Testis (tissue), 2 donors: ENCODE measurements at regions not wholly inside any gene's neighbourhood (a gene's known extent, or its start where the extent isn't known, plus 50 kb on each side); places are given as distances from the start of the nearest gene placed in this dataset.

Source experiments
- DNase-seq: peaks from one replicate; pipeline ENCODE4 v3.0.0-alpha.2; 2019
- H3K27ac ChIP-seq, 2 donors: fragments of 200-600 bp; sonication (generic); one replicate each; pipeline ENCODE4 v1.5.1; 2019
- H3K27me3 ChIP-seq: fragments of 200-600 bp; sonication (generic); one replicate; pipeline ENCODE4 v1.5.1; 2019
- H3K36me3 ChIP-seq: fragments of 200-600 bp; sonication (generic); one replicate; pipeline ENCODE4 v1.5.1; 2017; ENCODE audit warnings: low read depth; ENCODE audit errors: missing control alignments
- H3K4me1 ChIP-seq: fragments of 200-600 bp; sonication (generic); one replicate; pipeline ENCODE4 v1.5.1; 2019
- H3K4me3 ChIP-seq, 2 donors: fragments of 200-600 bp; sonication (generic); one replicate each; pipeline ENCODE4 v1.5.1; 2017 to 2019
- H3K9me3 ChIP-seq: fragments of 200-600 bp; sonication (generic); one replicate; pipeline ENCODE4 v1.5.1; 2017
- POLR2A ChIP-seq: fragments of 450-650 bp; IDR thresholded peaks from one replicate; pipeline ENCODE4 v1.6.1; 2017; ENCODE audit warnings: antibody characterized with exemption, mild to moderate bottlenecking, moderate library complexity
- WGBS, 2 donors: methylation state at CpG; one replicate each; pipeline ENCODE4 v1.1.5; 2018; 5-methylcytosine and 5-hydroxymethylcytosine counted together
- intact Hi-C: fragments of 100-400 bp; cut with DNase I; formaldehyde crosslinking; loops from one replicate; pipeline ENCODE4 v1.15.1; 2023; ENCODE audit warnings: low total_unique reads
- TF ChIP-seq, protein P1 (sequence below), 3 experiments: fragments of 450-650 bp in 2 of 3; fragments of 200-600 bp in 1 of 3; sonication (generic) in 1 of 3; IDR thresholded peaks; one replicate each; pipeline ENCODE4 v1.5.1; 2016 to 2019; ENCODE audit warnings: antibody characterized with exemption in 3 of 3, mild to moderate bottlenecking in 2 of 3, moderate library complexity in 1 of 3

DNA sequence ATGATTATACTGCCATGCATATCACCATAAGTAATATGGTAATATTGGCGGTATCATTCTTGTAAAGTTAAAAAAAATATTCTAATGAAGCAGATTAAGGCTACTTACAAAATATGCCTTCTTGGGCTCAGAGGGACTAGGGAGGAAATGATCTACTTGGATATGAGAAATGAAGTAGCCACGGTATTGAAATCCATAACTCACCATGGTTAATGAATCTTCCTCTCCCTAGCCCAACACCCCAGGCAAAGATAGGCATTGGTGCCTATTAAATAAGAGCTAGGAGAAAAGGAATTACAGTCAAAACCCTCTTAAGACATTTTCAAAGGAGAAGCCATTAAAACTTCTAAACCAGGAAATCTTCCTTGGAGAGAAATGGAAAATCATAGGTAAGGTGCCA, 280.5 kb downstream of the TFAP2B start:
- Histone ChIP-seq H3K36me3 (no peaks in the 10 kb centered on the region), H3K4me3 (no peak overlapping the region), H3K27me3 (no peaks in the 10 kb centered on the region), H3K4me1 (no peaks in the 10 kb centered on the region), H3K9me3 (no peaks in the 10 kb centered on the region), H3K27ac (no peak overlapping the region)
- WGBS, 2 donors = 87 to 89% methylated on average over 2 of the region's 2 CpGs
- DNase-seq = no peak
- intact Hi-C loops = no loop called here
- no peak for TF ChIP-seq POLR2A
- TF ChIP-seq, protein P1, sequence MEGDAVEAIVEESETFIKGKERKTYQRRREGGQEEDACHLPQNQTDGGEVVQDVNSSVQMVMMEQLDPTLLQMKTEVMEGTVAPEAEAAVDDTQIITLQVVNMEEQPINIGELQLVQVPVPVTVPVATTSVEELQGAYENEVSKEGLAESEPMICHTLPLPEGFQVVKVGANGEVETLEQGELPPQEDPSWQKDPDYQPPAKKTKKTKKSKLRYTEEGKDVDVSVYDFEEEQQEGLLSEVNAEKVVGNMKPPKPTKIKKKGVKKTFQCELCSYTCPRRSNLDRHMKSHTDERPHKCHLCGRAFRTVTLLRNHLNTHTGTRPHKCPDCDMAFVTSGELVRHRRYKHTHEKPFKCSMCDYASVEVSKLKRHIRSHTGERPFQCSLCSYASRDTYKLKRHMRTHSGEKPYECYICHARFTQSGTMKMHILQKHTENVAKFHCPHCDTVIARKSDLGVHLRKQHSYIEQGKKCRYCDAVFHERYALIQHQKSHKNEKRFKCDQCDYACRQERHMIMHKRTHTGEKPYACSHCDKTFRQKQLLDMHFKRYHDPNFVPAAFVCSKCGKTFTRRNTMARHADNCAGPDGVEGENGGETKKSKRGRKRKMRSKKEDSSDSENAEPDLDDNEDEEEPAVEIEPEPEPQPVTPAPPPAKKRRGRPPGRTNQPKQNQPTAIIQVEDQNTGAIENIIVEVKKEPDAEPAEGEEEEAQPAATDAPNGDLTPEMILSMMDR (IDR thresholded peaks at IDR 0.05) = no peak

GRCh38 chr6:51105357-51105756, 286.7 kb downstream of the TFAP2B start:
- H3K36me3 ChIP-seq = no peaks in the 10 kb centered on the region
- H3K4me3 ChIP-seq = no peak overlapping the region
- WGBS, 2 donors = 85 to 92% methylated on average over 1 of the region's 1 CpG
- TF ChIP-seq, protein P1 (IDR thresholded peaks at IDR 0.05) = no peak
- no peak for TF ChIP-seq POLR2A
- DNase-seq = no peak
- H3K9me3 ChIP-seq = no peaks in the 10 kb centered on the region
- H3K4me1 ChIP-seq = no peaks in the 10 kb centered on the region
- no peak overlapping the region for H3K27ac ChIP-seq
- H3K27me3 ChIP-seq = no peaks in the 10 kb centered on the region
- intact Hi-C loops = no loop called here

DNA sequence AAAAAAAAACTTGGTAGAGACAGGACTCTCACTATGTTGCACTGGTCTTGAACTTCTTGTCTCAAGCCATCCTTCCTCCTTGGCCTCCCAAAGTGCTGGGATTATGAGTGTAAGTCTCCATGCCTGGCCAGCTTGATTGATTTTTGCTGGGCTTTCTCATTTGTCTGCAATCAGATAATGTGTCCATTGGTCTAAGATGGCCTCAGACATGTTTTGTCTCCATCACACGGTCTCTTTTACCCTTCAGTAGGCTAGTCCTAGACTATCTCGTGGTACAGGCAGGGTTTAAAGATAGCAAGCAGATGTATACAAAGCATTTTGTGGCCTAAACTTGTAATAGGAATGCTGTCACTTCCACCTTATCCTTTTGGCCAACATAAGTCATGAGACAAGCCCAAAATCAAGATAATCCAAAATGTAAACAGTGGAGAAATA, 289.1 kb downstream of the TFAP2B start:
- no peaks in the 10 kb centered on the region for H3K4me1 ChIP-seq
- no peak overlapping the region for H3K4me3 ChIP-seq
- no peaks in the 10 kb centered on the region for H3K9me3 ChIP-seq
- TF ChIP-seq POLR2A = no peak
- TF ChIP-seq, protein P1 (IDR thresholded peaks at IDR 0.05) = no peak
- H3K27me3 ChIP-seq = no peaks in the 10 kb centered on the region
- H3K27ac ChIP-seq = no peak overlapping the region
- intact Hi-C loops = no loop called here
- WGBS, 2 donors = 55 to 73% methylated on average over 2 of the region's 2 CpGs
- no peak for DNase-seq
- H3K36me3 ChIP-seq = no peaks in the 10 kb centered on the region

- H3K4me3 ChIP-seq = no peak overlapping the region
- H3K9me3 ChIP-seq = no peaks in the 10 kb centered on the region
- intact Hi-C loops = no loop called here
- H3K36me3 ChIP-seq = no peaks in the 10 kb centered on the region
- no peaks in the 10 kb centered on the region for H3K4me1 ChIP-seq
- H3K27me3 ChIP-seq = no peaks in the 10 kb centered on the region
- no peak for TF ChIP-seq POLR2A
- TF ChIP-seq, protein P1 (IDR thresholded peaks at IDR 0.05) = no peak
- DNase-seq = no peak
- H3K27ac ChIP-seq = no peak overlapping the region
- WGBS, 2 donors = 83 to 89% methylated on average over 4 of the region's 4 CpGs
Observed at GRCh38 chr6:51108563-51109234, 290.0 kb downstream of the TFAP2B start.

DNA sequence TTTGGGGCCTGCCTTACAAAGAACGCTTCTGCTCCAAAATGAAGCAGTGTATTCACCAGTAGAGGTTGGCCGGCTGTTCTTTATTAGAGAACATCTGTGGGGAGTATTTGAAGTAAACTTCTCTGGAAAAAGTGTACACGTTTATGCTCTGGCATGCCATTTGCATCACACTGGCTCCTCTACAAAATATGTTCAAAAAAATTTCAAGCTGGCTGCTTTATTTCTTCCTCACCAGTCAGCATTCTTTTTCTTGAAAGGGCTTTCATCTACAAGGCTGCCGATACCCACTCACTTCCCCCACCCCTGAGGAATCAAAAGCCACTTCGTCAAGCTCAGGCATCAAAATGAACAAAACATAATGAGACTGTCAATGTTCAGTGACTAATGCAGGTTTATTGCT, 294.1 kb downstream of the TFAP2B start:
- no peak for DNase-seq
- Histone ChIP-seq H3K4me3 (no peak overlapping the region), H3K27me3 (no peaks in the 10 kb centered on the region), H3K27ac (no peak overlapping the region), H3K36me3 (no peaks in the 10 kb centered on the region), H3K4me1 (no peaks in the 10 kb centered on the region), H3K9me3 (no peaks in the 10 kb centered on the region)
- TF ChIP-seq, protein P1 (IDR thresholded peaks at IDR 0.05) = no peak
- no peak for TF ChIP-seq POLR2A
- intact Hi-C loops = no loop called here
- WGBS, 2 donors = 80 to 82% methylated on average over 5 of the region's 5 CpGs
